Spleen (tissue), 7 donors: ENCODE measurements at regions not wholly inside any gene's neighbourhood (a gene's known extent, or its start where the extent isn't known, plus 50 kb on each side); places are given as distances from the start of the nearest gene placed in this dataset.

Source experiments
- CTCF ChIP-seq, 11 experiments: fragments of 200-600 bp in 7 of 11; fragments of 450-650 bp in 4 of 11; sonication (generic) in 4 of 11; IDR thresholded peaks in 8 of 11; conservative IDR thresholded peaks in 3 of 11; 1 replicate in 7 of 11; 2 replicates in 4 of 11; pipeline versions ENCODE4 v1.4.0 to v1.8.0; 2016 to 2021; ENCODE audit warnings: antibody characterized with exemption in 11 of 11, inconsistent platforms in 4 of 11, mild to moderate bottlenecking in 1 of 11
- POLR2AphosphoS5 ChIP-seq, 3 donors: sonication (generic); formaldehyde crosslinking; IDR thresholded peaks; one replicate each; pipeline ENCODE4 v1.5.1; 2017; ENCODE audit warnings: antibody characterized with exemption in 3 of 3
- donor health status: DM: no; HTN: no; CAD: no; lungs with moderate emphysema.
- donor health status: DM: no; HTN: no; CAD: no.
- donor health status: DM: no; HTN: no; CAD: no.

GRCh38 chr3:194945508-194945907, 259.8 kb downstream of the FAM43A start:
- TF ChIP-seq CTCF (IDR thresholded peaks at IDR 0.05 in 8 of 11, conservative IDR thresholded peaks at IDR 0.05 in 3 of 11) (no peak), POLR2AphosphoS5 (IDR thresholded peaks at IDR 0.05) (no peak)
